Glomerular endothelial cell (primary cell): ENCODE measurements at regions not wholly inside any gene's neighbourhood (a gene's known extent, or its start where the extent isn't known, plus 50 kb on each side); places are given as distances from the start of the nearest gene placed in this dataset.
"Not testable (repeated sequence)": the region's sequence is repeated elsewhere in the genome, so short reads cannot be mapped to it uniquely, and the experiment has no call there.

Source experiments
- DNase-seq: peaks from one replicate; pipeline ENCODE4 v3.0.0-alpha.2; 2011; ENCODE audit warnings: low read depth, low spot score; ENCODE audit errors: extremely low read depth

DNA sequence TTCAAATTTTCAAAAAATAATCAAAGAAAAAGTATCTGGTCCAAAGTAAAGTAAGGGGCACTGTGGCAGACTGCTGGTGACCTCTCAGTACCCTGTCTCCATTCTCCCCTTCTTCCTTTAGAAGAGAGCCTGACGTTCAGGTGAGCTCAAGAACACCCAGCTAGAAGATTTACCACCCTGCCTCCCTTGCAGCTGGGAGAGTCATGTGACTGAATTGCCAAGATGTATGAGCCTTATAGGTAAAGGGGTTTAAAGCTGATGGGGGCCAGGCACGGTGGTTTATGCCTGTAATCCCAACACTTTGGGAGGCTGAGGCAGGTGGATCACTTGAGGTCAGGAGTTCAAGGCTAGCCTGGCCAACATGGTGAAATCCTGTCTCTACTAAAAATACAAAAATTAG, 86.3 kb upstream of the NANOS1 start:
- no peak for DNase-seq

DNA sequence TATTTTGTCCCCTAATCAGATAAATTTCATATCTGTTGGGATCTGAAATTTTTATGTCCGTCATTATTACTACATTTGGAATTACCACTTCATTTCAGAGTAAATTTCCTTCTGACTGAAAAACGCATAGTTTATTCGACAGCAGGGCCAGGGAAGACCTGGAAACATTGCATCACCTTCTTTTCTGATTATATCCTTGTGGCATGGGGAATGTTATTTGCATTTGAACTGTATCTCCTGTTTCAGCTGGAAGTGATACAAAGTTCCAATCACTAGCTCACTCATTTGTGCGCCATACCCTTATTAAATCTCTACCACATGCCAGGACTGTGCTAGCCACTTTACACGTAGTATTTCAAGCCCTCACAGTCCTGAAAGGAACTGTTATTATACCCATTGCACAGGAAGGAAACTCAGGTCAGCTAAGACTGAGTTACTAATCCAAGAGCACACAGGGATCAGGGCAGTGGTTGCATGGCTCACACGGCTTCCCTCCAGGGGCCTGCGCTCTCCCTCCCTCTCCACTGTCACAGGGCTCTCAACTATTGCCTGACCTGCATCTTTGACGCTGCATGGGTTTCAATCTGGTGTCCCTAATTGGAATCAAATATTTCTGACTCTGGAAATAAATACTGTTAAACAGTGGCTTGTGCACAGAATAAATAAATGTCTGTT, 84.4 kb upstream of the NANOS1 start:
- DNase-seq = no peak

DNA sequence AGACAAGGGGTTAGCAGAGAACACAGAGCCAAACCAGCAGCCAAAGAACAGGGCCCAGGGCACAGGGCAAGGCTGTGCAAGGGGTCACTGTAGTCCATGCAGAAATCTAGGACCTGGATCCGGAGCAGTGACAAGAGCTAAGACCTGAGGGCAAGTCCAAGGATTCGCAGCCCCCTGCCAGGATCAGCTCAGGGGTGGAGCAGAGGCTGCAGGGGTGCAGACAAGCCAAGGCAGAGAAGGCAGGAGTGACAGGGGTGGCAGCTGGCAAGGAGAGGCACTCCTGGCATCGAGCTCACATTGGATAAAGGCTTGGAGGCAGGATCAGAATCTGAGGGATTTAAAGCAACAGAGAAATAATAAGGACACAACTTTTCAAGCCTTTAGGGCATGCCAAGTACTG, 80.7 kb upstream of the NANOS1 start:
- DNase-seq = no peak

DNA sequence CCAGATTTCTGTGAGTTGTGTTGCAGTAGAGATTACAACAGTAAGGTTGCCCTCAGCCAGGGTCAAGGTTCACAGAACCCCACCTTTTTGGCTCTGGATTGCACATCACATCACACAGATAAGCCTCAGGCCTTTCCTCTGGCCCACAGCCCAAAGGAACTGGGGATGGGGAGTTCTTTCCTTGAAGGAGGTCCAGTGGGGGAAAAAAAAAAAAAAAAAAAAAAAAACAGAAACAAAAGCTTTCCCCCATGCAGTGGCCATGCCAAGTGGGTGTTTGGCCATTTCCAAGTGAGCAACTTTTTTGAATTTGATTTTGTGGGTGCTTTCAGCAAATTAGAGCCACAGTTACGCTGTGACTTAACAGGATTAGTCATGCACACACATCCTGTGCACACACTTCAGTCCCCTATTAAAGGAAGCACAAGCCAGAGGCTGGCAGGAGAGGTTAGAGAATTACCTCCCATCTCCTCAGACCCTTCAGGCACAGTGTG, 79.3 kb upstream of the NANOS1 start:
- no peak for DNase-seq

DNA sequence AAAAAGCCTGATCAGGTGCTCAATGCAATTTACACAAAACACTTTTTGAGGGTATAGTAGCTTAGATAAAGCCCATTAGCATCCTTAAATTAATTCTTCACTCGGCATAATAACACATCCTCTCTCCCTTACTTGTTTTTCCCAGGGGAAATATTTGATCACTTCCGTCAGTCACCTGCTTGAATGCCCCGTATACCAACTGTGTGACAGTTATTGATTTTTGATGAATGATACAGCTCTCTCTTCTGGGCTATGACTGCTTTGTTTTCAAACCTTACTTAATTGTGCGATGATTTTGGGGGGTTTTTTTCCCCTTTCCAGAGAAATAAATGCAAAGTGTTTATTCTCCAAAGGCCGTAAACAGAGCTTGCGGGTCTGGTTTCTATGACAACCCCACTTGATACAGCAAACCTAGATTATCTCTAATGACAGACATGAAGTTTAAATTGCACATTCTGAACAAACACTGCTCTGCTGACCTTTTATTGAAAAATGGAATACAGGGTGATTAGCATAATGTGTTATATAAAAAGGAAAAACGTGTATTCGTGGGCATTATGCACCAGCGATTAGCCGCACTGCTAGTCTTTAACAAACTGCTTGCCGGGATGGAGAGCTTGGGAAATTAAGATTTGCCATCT, 78.4 kb upstream of the NANOS1 start:
- no peak for DNase-seq

DNA sequence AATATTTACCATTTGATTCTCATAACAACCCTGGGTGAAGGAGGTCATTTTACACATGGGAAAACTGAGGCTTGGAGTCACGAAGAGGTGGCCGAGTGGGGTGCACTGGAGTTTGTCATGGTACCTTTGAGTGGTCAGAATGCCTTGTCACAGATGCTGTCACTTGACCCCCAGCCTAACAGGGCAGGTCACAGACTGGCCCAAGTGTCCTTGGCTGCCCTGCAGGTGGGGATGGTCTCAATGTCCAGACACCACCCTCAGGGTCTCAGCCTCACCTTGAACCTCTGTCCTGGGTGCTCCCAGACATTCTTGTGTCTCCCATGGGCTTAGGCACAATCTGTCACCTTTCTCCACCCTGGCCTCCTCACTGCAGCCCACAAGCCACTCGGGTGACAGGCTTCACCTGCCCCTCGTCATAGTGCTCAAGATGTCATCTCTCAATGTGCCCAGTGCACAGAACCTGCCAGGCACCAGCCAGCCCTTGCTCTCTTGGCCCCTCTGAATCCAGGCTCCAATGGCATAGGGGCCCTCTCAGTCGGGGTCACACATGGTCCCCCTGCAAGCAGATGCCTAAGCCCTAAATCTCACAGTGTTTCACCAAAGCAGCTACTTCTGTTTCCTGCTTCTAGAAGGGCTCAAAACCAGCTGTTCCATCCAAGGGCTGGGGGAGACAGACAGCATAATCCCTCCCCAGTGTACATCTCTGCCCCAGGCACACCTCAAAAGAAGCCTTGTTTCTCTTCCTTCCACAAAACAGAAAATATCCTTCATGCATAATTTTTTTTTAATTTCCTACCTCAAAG, 76.8 kb upstream of the NANOS1 start:
- DNase-seq = no peak

DNA sequence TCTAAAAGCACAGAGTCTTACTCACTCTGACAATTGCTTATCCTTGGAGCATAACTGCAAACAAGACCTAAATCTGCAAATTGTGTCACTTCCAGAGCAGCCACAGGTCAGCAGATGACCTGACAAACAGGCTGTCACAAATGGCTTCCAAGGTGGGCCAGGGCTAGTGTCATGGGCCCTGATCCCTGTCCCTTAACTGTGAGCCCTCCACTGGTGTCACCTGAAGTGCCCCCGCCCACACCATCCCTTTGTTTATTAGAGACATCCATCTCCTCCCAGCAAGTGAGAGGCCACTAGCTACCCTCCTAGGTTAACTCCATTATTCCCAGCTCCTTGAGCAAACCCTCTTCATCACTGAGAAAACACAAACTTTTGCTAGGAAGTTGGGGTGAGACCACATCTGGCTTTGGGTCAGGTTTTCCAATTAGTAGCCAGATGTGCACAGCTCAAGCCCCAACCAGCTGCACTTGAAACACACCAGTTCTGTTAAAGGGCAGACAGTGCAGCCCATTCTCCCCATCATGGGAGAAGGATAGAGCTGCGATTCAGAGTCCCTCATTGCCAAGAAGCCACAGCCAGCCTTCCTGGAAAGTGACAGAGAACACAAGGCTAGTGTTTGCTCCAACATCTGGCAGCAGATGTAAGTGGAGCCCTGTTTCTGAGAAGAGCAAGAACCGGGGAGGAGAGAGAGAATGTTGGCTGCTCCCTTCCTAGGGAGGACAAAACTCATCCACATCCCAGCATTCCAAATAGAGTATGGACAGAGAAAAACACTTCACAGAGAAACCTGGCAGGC, 75.7 kb upstream of the NANOS1 start:
- DNase-seq = no peak

DNA sequence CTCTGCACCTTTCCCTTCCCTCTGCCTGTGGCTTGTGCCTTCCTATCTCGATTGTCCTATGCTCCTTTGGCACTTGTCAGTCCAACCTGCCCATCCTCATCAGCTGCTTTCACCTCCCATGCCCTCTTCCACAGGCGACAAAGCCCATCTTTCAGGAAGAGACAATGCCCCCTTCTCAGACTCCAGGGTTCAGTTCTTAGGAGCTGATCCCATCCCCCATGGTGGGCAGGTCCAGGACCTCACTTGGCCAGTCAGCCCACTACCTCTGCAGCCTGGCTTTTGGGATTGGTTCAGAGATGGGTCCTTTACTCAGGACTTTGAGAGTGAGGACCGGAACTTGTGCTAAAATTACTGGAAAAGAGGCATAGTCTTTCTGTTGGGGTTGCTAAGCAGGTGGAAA, 74.0 kb upstream of the NANOS1 start:
- DNase-seq = no peak

DNA sequence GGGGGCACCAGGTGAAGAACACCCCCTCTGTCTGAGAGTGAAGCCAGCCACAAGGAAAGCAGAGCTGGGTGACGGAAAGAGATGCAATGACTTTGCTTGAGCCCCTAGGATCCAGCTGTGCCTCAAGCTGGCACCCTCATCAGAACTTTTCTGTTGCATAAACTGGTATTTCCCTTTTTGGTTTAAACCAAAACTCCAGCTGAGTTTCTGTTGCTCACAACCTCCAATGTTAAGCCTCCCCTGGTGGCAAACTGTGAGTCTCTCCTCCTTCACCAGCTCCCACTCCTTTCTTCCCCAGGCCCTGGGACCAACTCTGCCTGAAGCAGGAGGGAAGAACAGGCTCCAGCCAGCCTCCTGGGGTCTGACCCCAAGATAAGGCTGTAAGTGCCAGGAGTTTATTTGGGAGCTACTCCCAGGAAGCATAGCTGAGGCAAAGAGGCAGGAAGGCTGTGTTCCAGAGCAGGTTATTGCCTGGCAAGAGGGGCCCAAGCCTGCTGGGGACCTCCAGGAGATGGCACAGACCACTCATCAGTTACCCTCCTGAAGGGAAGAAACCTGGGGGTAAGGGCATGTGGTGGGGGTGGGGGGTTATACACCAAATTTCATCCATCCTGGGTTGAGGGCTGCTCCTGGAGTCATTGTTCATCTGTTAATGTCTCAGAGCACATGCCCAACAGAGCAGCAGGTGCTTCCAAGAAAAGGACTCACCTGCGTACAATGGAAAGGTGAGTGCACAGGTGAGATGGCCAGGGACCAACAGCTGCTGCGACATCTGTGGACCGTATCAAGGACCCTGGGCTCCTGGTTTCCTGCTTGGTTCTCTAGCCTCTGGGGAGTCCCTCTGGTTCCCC, 73.3 kb upstream of the NANOS1 start:
- no peak for DNase-seq

DNA sequence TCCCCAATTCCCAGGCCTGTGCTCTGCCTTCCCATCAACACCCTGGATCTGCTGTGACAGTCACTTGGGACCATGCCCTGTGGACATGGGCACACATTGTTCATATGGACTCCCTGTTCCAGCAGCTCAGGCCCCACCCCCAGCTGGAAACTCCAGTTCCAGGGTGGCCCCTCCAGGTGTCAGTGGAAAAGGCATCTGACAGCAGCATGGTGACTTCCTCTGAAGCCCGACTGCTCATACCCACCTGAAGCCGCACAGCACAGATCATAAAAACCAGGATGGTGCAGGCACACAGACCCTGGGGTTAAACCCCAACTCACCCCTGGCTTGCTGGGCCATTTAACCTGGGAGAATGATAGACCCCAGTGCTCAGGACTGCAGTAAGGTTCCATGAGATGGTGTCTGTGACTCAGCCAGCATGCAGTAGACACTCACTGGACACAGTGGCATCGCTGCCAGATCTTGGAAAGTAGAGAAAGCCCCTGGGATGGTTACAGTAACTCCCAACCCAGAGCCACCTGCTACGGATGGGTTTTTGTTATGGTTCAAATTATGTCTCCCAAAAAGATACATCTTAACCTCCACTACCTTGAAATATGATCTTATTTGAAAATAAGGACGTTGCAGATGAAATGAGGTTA, 72.6 kb upstream of the NANOS1 start:
- no peak for DNase-seq

DNA sequence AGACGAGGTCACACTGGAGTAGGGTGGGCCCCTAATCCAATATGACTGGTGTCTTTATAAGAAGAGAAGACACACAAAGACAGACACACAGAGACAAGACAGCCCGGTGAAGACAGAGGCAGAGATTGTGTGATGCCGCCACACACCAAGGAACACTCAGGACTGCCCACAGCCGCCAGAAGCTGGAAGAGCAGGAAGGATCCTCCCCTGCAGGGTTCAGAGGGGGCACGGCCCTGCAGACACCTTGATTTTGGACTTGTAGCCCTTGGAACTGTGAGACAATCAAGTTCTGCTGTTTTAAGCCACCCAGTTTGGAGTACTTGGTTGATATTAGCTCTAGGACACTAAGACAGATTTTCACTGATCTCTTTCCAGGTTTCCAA, 72.1 kb upstream of the NANOS1 start:
- DNase-seq = no peak

DNA sequence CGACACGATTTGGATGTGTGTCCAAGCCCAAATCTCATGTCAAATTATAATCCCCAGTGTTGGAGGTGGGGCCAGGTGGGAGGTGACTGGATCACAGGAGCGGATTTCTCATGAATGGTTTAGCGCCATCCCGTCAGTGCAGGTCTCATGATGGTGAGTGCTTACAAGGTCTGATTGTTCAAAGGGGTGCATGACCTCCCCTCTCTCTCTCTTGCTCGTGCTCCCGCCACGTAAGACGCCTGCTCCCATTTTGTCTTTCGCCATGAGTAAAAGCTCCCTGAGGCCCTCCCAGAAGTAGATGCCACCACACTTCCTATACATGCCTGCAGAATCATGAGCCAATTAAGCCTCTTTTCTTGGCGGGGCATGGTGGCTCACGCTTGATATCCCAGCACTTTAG, 71.5 kb upstream of the NANOS1 start:
- no peak for DNase-seq

DNA sequence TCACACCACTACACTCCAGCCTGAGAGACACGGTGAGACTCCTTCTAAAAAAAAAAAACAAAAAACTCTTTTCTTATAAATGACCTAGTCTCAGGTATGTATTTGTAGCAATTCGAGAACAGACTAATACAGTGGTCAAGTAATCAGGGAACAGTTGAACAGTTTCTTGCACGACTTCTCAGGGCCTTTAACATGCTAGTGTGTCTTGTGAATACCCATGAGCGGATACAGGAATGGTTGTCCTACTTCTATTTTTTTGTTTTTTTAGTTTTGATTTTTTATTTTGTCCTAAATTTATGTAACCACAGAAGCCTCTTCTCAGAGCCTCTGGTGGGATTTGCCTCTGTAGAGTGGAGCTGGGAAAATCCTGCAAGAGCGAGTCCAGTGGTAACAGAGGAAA, 71.0 kb upstream of the NANOS1 start:
- DNase-seq = no peak

DNA sequence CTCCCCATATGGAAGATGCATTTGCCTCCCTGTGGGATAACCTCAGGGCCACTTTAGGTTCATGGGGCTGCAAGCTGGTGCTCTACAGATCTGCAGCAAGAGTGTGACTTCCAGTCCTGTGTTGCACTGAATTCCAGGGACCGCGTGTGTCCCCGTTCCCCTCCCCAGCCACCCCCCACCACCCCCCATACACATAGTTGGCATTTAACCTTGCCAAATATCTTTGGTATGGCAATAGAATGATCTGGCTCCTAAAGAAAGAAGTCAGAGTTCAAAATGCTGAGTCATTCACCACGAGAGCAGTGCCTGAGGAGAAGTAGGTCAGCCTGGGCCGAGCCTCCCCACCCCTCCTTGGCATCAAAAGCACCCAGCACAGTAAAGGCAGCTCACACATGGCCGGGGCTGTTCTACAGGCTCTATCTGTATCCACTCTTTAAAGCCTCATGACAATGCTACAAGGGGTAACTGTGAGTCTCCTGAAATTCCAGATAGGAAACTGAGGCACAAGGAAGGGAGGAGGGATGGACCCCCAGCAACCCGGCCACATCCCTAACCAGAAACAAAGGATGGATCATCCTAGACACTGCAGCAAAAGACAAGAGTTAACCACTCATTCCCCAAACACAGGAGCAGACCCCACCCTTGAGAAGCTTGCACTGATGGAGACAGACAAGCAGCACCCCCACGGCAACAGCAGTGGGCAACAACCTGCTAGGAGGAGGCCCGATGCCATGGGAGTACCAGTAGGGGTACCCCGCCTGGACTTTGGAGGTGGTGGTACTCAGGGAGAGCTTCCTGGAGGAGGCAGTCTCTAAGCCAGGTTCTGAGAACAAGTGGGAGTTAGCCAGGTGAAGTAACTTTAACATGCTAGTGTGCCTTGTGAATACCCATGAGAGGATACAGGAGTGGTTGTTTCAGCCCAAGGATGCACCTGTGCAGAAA, 70.3 kb upstream of the NANOS1 start:
- no peak for DNase-seq

DNA sequence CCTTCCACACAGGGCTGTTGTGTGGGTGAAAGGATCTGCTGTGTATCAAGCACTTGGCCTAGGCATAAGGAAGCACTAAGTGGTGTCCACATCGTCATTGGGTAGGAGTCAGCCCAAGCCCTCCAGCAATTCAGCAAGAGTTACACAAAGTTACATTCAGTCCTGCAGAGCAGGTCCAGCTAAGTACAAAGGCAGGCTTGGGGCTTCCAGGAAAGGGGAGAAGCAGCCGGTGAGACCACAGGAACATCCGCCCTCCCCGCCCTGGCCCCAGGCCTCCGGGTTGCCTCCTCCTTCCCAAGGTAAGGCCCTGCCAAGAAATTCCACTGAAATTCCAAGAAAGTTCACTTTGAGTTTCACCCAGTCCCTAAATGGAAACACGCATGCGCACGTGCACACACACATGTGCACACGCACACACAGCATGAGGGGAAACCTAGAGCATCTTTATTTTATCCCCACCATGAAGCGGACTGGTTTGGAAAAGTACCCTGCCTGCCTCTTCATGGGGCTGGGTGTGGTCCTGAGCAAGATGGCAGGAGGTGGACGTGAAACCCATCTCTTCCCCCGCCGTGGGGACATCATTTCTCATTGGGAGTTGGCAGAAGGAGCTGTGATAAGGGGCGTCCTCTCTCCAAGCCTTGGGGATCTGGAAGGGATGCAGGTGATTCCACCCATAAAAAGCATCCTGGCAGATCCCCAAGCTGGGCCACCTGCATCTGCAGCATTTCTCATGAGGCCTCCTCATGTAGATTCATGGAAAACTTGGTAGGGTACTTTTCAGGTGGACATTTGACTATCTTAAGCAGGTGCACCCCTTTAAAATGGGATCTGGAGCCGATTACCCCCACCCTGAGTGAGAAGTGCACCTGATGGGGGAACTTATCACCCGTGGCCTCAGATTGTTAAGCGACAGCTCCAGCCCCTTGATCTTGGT, 69.1 kb upstream of the NANOS1 start:
- DNase-seq = no peak

DNA sequence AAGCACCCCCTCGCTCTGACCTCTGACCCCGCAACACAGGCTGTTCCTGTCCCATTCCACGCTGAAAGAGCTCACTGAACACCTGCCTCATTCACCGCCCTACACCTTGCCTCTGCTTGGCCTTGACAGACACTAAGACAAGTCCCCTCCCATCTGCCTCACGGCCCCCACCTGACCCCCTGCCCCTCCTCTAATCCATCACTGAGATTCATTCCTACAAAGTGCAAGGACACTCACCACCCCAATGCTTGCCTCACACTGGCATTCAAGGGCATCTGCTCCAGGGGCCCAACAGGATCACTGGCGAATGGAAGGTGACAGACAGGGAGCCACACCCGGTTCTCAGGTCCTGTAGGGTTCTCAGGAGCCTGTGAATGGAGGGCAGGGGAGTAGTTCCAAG, 68.1 kb upstream of the NANOS1 start:
- DNase-seq = no peak

DNA sequence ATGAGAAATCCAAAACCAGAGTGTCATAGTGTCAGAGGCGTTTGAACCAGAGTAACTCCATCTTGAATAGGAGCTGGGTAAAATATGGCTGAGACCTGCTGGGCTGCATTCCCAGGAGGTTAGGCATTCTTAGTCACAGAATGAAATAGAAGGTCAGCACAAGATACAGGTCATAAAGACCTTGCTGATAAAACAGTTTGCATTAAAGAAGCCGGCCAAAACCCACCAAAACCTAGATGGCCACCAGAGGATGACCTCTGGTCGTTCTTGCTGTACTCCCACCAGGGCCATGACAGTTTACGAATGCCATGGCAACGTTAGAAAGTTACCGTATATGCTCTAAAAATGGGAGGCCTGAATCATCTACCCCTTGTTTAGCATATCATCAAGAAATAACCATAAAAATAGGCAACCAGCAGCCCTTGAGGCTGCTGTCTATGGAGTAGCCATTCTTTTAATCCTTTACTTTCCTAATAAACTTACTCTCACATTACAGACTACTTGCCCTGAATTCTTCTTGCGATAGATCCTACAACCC, 67.1 kb upstream of the NANOS1 start:
- not testable (repeated sequence) for DNase-seq
